GM12878 (cell line): ENCODE measurements at regions not wholly inside any gene's neighbourhood (a gene's known extent, or its start where the extent isn't known, plus 50 kb on each side); places are given as distances from the start of the nearest gene placed in this dataset.

Experiments used
- ATAC-seq: fragments of 200-7000 bp; cut with Tn5 transposase; 3 replicates; pipeline ENCODE4 v1.9.1; 2020; ENCODE audit warnings: mild to moderate bottlenecking, moderate library complexity
- BruUV-seq: library from RNA; stranded (reverse); fragments of 400-500 nt; replicated peaks from 2 replicates; lab custom pipeline; 2021; lab: Mats Ljungman, UMichigan
- CTCF ChIA-PET: fragments of 300-600 bp; sonication (Branson Sonifier 250); formaldehyde crosslinking; extraction: SDS; loops from one replicate; lab custom pipeline; 2021; ENCODE audit warnings: inconsistent platforms; lab: Yijun Ruan, JAX
- POLR2A ChIA-PET: fragments of 350-600 bp; formaldehyde crosslinking; extraction: SDS; loops from one replicate; lab custom pipeline; 2021; ENCODE audit warnings: inconsistent platforms; lab: Charles Lee
- RAD21 ChIA-PET: fragments of 300-600 bp; sonication (Branson Sonifier 250); formaldehyde crosslinking; loops from one replicate; lab custom pipeline; 2023; ENCODE audit warnings: antibody characterized with exemption; ENCODE audit not compliant: unreplicated experiment; lab: Charles Lee
- SMC1A ChIA-PET: fragments of 300-600 bp; sonication (Branson Sonifier 250); formaldehyde crosslinking; loops from one replicate; lab custom pipeline; 2023; ENCODE audit not compliant: unreplicated experiment, uncharacterized antibody; lab: Charles Lee
- DNase-seq: peaks from one replicate; pipeline ENCODE4 v3.0.0-alpha.2; 2011; ENCODE audit warnings: low read depth, low spot score
- FAIRE-seq: peaks from 3 replicates; lab custom pipeline; 2011; peaks lifted over from hg19 to GRCh38; lab: Jason Lieb, UNC
- H2AFZ ChIP-seq: 2 replicates; pipeline ENCODE4 v1.6.0; 2011; ENCODE audit warnings: low read depth, low read length, control low read depth; ENCODE audit not compliant: control insufficient read depth
- H3K27ac ChIP-seq: 2 replicates; pipeline ENCODE4 v1.5.1; 2011; ENCODE audit warnings: control low read depth; ENCODE audit not compliant: control insufficient read depth, insufficient read depth
- H3K27me3 ChIP-seq, 2 experiments: replicated peaks in 1 of 2; 2 replicates each; pipeline versions ENCODE4 v1.6.0 to v1.6.1; 2011; ENCODE audit warnings: low read length in 1 of 2; ENCODE audit not compliant: control insufficient read depth in 2 of 2, insufficient read depth in 2 of 2
- H3K36me3 ChIP-seq, 2 experiments: 2 replicates each; pipeline ENCODE4 v1.5.1; 2011; ENCODE audit warnings: low read length in 1 of 2; ENCODE audit not compliant: control insufficient read depth in 2 of 2, insufficient read depth in 2 of 2
- H3K4me1 ChIP-seq: 2 replicates; pipeline ENCODE4 v1.6.1; 2011; ENCODE audit warnings: mild to moderate bottlenecking, low read length, moderate library complexity, mixed read lengths; ENCODE audit not compliant: control insufficient read depth, insufficient read depth
- H3K4me2 ChIP-seq: 2 replicates; pipeline ENCODE4 v1.6.0; 2011; ENCODE audit warnings: control low read depth; ENCODE audit not compliant: control insufficient read depth, insufficient read depth
- H3K4me3 ChIP-seq: fragments of 200-600 bp; sonication (generic); 2 replicates; pipeline ENCODE4 v1.5.1; 2016
- H3K79me2 ChIP-seq: 2 replicates; pipeline ENCODE4 v1.6.0; 2011; ENCODE audit warnings: low read length; ENCODE audit not compliant: control insufficient read depth, insufficient read depth
- H3K9ac ChIP-seq: 2 replicates; pipeline ENCODE4 v1.8.0; 2011; ENCODE audit warnings: low read length, control low read depth, mixed read lengths; ENCODE audit not compliant: control insufficient read depth, insufficient read depth
- H3K9me3 ChIP-seq: replicated peaks from 3 replicates; pipeline ENCODE4 v1.5.1; 2011; ENCODE audit warnings: mild to moderate bottlenecking, low read length; ENCODE audit not compliant: control insufficient read depth, insufficient read depth
- H4K20me1 ChIP-seq: 2 replicates; pipeline ENCODE4 v1.6.0; 2011; ENCODE audit not compliant: control insufficient read depth, insufficient read depth
- ATF3 ChIP-seq: IDR thresholded peaks from 2 replicates; pipeline ENCODE4 v1.6.1; 2011; ENCODE audit warnings: low read depth, mild to moderate bottlenecking, low read length, moderate library complexity, borderline replicate concordance; ENCODE audit errors: extremely low read depth
- BACH1 ChIP-seq: fragments of 450-650 bp; IDR thresholded peaks from 2 replicates; pipeline ENCODE4 v1.6.1; 2017; ENCODE audit warnings: mild to moderate bottlenecking, borderline replicate concordance
- BHLHE40 ChIP-seq, 2 experiments: fragments of 450-650 bp in 1 of 2; IDR thresholded peaks; 2 replicates each; pipeline ENCODE4 v1.6.1; 2011 to 2017; ENCODE audit warnings: low read depth in 2 of 2, borderline replicate concordance in 1 of 2, improper control_type of control experiment in 1 of 2, low read length in 1 of 2, mild to moderate bottlenecking in 1 of 2
- ELK1 ChIP-seq: IDR thresholded peaks from 2 replicates; pipeline ENCODE4 v1.6.1; 2012; ENCODE audit warnings: low read depth, low read length, improper control_type of control experiment
- GATAD2B ChIP-seq: fragments of 450-650 bp; conservative IDR thresholded peaks from 2 replicates; pipeline ENCODE4 v1.6.1; 2017; ENCODE audit warnings: low read depth, mild to moderate bottlenecking, moderate library complexity
- IKZF2 ChIP-seq, 2 experiments: fragments of 450-650 bp; IDR thresholded peaks; 2 replicates each; pipeline ENCODE4 v1.6.1; 2017; ENCODE audit warnings: mild to moderate bottlenecking in 2 of 2, moderate library complexity in 2 of 2
- MEF2B ChIP-seq: fragments of 450-650 bp; IDR thresholded peaks from 2 replicates; pipeline ENCODE4 v1.6.1; 2018; ENCODE audit warnings: mild to moderate bottlenecking, moderate library complexity; ENCODE audit not compliant: partially characterized antibody, poor library complexity, severe bottlenecking
- MLLT1 ChIP-seq: fragments of 450-650 bp; IDR thresholded peaks from 2 replicates; pipeline ENCODE4 v1.6.1; 2016; ENCODE audit warnings: mild to moderate bottlenecking
- NRF1 ChIP-seq: conservative IDR thresholded peaks from 2 replicates; pipeline ENCODE4 v1.6.1; 2011; ENCODE audit warnings: mild to moderate bottlenecking, low read depth, low read length, improper control_type of control experiment
- POLR2AphosphoS5 ChIP-seq: IDR thresholded peaks from 2 replicates; pipeline ENCODE4 v1.6.1; 2011; ENCODE audit warnings: mild to moderate bottlenecking, low read length, inconsistent platforms
- POU2F2 ChIP-seq: IDR thresholded peaks from 3 replicates; pipeline ENCODE4 v1.6.1; 2011; ENCODE audit warnings: low read depth, mild to moderate bottlenecking, low read length, borderline replicate concordance
- RAD21 ChIP-seq: IDR thresholded peaks from 2 replicates; pipeline ENCODE4 v1.6.1; 2011; ENCODE audit warnings: mild to moderate bottlenecking, low read depth, low read length, moderate library complexity; ENCODE audit not compliant: insufficient read depth
- RELA ChIP-seq: fragments of 450-650 bp; IDR thresholded peaks from 2 replicates; pipeline ENCODE4 v1.8.0; 2014; ENCODE audit warnings: borderline replicate concordance; ENCODE audit not compliant: partially characterized antibody
- SMAD1 ChIP-seq: fragments of 450-650 bp; IDR thresholded peaks from 2 replicates; pipeline ENCODE4 v1.6.1; 2018; ENCODE audit warnings: mild to moderate bottlenecking, low read depth; ENCODE audit not compliant: partially characterized antibody
- TBL1XR1 ChIP-seq: IDR thresholded peaks from 2 replicates; pipeline ENCODE4 v1.6.1; 2012; ENCODE audit warnings: low read depth, low read length, improper control_type of control experiment
- TCF12 ChIP-seq: IDR thresholded peaks from 2 replicates; pipeline ENCODE4 v1.6.1; 2011; ENCODE audit warnings: low read depth, mild to moderate bottlenecking, low read length
- TCF3 ChIP-seq: IDR thresholded peaks from 2 replicates; pipeline ENCODE4 v1.6.1; 2012; ENCODE audit warnings: low read depth, mild to moderate bottlenecking, low read length, borderline replicate concordance; ENCODE audit not compliant: insufficient read depth
- ZZZ3 ChIP-seq: IDR thresholded peaks from 2 replicates; pipeline ENCODE4 v1.6.1; 2011; ENCODE audit warnings: low read depth; ENCODE audit not compliant: control insufficient read depth, insufficient read length
- WGBS: methylation state at CpG from one replicate; pipeline ENCODE4 v1.1.6; 2016; ENCODE audit warnings: low lambda C conversion rate; ENCODE audit not compliant: insufficient replicate concordance, insufficient coverage; ENCODE audit errors: missing lambda C conversion rate; 5-methylcytosine and 5-hydroxymethylcytosine counted together
- in situ Hi-C: fragments of 300-500 bp; cut with MboI; formaldehyde crosslinking; loops from 9 replicates; pipeline ENCODE4 v1.14.3; 2018; ENCODE audit warnings: mixed read lengths
- intact Hi-C: fragments of 100-400 bp; cut with micrococcal nuclease; formaldehyde crosslinking; loops from one replicate; pipeline ENCODE4 v1.14.2; 2022; ENCODE audit not compliant: unreplicated experiment

GRCh38 chr17:77845541-77846225 is 112.8 kb upstream of the TNRC6C start (continued):
- no peak for TF ChIP-seq RAD21
- no peak for TF ChIP-seq ATF3

GRCh38 chr17:77846531-77847085 is 111.9 kb upstream of the TNRC6C start:
- CTCF ChIA-PET = interaction anchor here (1.5 kb wide), 1 partner anchor 12 kb away, joined by 4 read pairs; no protein-coding TSS in a partner anchor
- Histone ChIP-seq H4K20me1 (no peaks in the 10 kb centered on the region; the same call in 1 of the 2 replicates), H3K9ac (no peak overlapping the region), H3K27me3 (no peaks in the 10 kb centered on the region), H3K27ac (no peak overlapping the region), H3K4me1 (peaks cover 14% of the 10 kb centered on the region), H2AFZ (no peak overlapping the region), H3K79me2 (no peaks in the 10 kb centered on the region), H3K9me3 (no peaks in the 10 kb centered on the region; the same call in 2 of the 3 replicates), H3K4me3 (no peak overlapping the region), H3K36me3 (no peaks in the 10 kb centered on the region), H3K4me2 (no peak overlapping the region; the same call in 1 of the 2 replicates)
- whole genome bisulfite sequencing = 0% methylated on average over 5 of the region's 5 CpGs
- POLR2A ChIA-PET = no interaction called here
- intact Hi-C loops (no loop called here), in situ Hi-C loops (no loop called here)
- TF ChIP-seq ZZZ3 (no peak), POLR2AphosphoS5 (no peak), BHLHE40 (IDR thresholded peaks at IDR 0.05; ENCODE audit: borderline replicate concordance in 1 of 2, low read depth in 2 of 2, low read length in 1 of 2) (peak in 1 of 2 experiments; percentile 12; a peak in 1 of 4 replicates), GATAD2B (no peak), BACH1 (no peak), POU2F2 (no peak), MLLT1 (no peak), IKZF2 (IDR thresholded peaks at IDR 0.05) (peak in 1 of 2 experiments; percentile 19; a peak in 1 of 4 replicates), TBL1XR1 (no peak), ELK1 (no peak), TCF3 (0 out of 2 replicates have a peak, but pooled peaks have one; percentile 35), RELA (no peak), SMAD1 (no peak), MEF2B (peak; percentile 20), TCF12 (0 out of 2 replicates have a peak, but pooled peaks have one; percentile 35), NRF1 (no peak)
- FAIRE-seq = no peak
- ATAC-seq = peak; percentile 29; the same call in 2 of the 3 replicates
- DNase-seq = no peak
- RAD21 ChIA-PET = interaction anchor here (0.6 to 1.8 kb wide), 4 partner anchors 23 to 34 kb away, joined by 3 to 6 read pairs (median 4); no protein-coding TSS in a partner anchor
- SMC1A ChIA-PET = interaction anchor here (0.7 to 1.4 kb wide), 2 partner anchors 23 to 104 kb away, joined by 3 to 6 read pairs; no protein-coding TSS in a partner anchor
- no TSS peak for BruUV-seq
